ENCODE measurements at regions not wholly inside any gene's neighbourhood (a gene's known extent, or its start where the extent isn't known, plus 50 kb on each side); places are given as distances from the start of the nearest gene placed in this dataset.

DNA sequence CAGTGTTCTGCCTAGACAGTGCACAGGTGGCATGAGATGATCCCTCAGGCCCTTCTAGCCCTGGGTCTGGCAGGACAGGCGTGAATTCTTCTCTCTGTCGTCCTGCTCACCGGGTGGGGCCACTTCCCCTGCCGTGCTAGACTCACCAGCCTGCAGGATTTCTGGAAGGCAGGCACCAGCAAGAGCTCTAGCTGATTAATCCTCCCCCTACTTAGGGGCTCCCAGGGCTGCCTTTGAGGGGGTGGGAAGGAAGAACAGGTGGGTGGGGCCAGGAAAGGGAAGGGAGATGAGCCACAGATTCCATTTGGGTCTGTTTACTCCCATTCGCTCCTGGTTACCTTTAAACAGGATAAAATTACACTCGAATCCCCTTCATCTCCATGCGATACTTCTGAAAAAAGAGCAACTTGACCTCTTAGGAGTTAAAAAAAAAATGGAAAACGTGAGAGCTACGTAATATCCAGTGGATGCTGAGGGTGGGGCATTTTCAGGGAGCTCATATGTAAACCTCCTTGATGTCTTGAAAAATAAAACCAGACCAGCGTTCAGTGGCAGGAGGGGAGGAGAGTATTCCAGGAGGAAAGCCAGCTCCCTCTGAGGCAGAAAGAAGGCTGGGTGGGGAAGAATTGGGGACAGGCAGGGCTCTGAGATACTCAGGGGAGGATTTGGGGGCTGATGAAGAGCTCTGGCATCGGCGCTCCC is 665.5 kb downstream of the PTPRU start:
- no peak for DNase-seq

DNA sequence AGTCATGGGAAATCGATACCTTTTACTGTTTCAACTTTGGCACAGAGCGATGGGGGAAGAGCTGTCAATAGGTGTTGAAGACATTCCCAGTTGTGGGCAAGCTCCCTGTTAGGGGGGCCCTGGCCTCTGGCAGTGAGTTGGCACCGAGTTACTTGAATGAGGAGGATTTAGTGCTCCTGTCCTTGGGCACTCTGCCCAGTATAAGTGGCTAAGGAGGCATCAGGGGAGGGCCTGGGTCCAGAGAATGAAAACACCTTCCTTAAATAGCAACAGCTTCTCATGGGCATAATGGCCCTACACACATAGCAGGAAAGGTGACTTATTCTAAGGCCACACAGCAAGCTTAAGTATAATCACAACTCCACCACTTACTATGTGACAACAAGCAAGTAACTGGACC is 664.4 kb downstream of the PTPRU start:
- DNase-seq = peak in 1 of 2 experiments; percentile 14

DNA sequence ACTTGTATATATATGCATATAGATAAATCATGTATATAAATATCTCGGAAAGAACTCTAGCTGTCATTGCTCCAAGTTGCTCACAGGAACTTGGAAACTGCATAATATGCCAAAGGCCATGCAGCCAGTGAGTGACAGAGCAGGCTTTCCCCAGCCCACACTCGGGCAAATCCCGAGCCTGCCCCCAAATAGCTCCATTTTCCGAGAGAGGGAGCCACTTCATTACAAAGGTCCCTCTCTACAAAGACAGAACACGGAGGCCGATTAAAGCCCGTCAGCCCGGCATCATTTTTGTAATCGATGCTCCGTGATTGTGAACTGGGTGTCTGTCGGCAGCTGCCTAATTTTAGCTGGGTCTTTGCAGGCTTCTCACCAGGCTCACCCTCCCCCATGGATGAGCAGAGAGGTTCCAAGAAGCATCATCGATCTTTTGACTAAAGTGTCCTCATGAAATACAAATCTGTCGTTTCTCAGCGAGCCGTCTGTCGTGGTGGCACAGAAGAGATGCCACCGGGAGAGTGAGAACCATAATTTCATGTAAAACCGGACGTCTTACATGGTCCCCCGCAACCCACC is 663.9 kb downstream of the PTPRU start:
- no peak for DNase-seq

DNA sequence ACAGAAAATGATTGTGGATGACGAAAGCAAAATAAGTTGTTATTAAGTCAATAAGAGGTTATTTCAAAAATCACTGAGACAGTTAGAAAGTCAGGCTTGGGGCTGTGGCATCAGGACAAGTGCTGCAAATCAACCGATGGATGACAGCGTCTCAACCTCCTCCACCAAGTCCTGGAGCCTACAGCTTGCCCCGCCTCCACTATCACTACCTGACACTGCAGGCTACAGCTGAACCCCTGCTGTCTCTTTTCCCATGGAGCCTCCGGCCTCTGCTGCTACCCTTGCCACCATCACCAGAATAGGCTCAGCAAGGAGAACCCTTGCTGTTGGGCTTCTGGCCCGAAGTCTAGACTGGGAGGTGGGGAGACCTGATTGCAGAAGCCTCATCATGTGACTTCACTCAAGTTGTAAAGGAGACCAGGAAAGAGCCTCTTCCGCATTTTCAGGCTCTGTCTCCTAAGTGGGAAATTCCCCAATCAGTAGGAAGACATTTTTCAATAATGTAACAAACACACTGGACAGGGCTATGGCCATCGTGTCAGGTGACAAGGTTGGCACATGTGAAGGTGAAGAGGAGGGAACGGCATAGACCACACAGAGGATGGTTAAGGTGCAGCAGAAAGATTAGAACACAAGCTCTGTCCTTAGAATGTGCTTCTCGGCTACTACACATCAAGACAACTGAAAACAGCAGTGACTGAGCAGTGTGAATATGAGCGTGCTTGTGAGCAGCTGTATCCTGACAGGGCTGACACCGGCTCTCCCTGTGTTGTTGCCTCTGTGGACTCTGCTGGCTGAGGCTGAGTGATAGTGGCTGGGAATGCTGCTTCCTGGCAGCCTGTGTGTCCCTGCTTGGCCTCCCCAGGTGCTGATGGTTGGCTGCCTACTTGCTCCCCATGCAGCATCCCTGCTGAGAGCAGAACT is 660.7 kb downstream of the PTPRU start:
- no peak for DNase-seq

DNA sequence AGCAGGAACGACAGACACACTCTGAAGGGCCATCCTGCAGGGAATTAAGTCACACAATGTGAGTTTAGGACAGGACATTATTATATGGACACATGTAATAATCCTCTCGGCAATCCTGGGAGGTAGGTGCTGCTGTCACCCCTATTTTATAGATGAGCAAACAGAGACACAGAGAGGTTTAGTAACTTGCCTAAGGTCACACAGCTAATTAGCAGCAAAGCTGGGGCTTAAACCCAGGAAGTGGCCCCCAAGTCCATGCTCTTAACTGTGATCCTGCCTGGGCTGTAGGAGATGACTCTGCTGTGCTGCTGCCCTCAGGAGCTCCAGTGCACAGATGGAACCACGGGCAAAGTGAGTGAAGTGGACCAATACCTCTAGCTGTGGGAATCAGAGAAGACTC is 660.0 kb downstream of the PTPRU start:
- DNase-seq = no peak

DNA sequence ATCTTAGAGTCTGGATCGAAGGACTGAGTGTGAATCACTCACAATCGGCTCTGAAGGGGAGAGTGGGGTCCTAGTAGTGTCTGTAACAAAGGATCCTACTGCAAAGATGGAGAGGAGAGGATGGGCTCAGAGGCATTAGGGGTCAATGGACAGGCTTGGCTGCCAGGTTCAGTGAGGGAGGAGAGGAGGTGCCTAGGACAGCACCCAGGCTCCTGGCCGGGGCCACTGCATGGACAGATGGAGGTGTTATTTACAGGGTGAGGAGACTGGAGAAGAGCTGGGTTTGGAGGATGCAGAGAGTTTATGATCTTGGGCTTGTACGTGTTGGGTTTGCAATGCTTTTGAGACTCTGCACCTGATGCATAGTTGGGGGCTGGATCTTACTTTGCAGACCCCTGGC is 658.9 kb downstream of the PTPRU start:
- DNase-seq = no peak

DNA sequence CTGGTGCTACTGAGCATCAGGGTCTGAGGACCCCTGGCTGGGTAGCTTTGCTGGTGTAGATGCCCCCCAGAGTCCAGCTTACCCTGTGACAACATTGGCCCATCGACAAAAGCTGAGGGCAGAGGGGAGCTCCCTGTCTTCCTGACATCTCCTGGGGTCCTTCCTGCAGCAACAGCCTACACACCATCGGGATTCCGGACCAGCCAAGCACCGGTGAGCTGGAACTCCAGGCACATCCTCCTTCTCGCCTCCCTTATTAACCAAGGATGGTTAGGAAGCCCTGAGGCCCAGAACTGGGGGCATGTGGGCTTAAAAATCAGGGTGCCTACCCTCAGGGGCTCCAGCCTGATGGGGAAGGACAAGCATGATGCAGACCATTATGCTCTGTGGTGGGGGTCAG is 658.0 kb downstream of the PTPRU start:
- no peak for DNase-seq

DNA sequence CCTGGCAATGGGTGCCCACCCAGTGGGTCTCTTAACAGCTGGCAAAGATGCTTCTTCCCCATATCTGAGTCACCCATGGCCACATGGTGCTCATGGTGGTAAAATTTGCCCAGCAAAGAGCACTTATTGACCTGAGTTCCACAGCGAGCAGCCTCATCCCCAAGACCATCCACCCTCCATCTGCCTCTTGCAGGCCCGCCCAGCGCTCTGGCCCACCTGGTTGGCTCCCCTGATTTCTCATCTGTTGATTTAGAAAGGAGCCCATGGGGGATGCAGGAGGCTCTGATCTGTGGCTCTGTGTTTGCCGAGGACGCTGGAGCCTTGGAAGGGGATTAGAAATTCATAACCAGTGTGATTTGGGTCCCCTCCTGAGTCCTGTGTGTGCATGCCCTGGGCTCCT is 657.5 kb downstream of the PTPRU start:
- DNase-seq = no peak

DNA sequence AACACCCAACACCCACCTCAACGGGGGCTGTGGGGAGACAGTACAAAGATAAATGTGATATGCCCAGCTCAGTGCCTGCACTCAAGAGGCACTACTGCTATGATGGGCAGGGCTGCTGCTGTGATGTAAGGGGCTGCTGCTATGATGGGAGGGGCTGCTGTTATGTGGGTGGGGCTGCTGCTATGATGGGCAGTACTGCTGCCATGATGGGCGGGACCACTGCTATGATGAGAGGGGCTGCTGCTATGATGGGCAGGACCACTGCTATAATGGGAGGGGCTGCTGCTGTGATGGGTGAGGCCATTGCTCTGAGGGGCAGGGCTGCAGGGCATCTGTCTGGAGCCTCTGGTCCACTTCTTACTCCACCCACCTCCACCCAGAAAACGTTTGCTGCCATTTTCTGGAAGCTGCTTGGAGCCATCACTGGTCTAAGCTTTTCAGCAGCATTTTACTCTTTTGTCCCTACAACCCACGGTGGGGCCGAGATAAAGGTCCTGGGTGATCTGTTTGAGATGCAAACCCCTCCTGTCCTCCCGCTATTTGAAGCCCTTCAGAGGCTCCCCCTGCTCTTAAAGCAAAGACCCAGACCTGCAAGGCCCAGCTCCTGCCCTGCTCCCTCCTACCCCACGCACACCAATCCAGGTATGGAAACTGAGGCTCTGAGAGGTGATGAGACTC is 656.9 kb downstream of the PTPRU start:
- DNase-seq = no peak

DNA sequence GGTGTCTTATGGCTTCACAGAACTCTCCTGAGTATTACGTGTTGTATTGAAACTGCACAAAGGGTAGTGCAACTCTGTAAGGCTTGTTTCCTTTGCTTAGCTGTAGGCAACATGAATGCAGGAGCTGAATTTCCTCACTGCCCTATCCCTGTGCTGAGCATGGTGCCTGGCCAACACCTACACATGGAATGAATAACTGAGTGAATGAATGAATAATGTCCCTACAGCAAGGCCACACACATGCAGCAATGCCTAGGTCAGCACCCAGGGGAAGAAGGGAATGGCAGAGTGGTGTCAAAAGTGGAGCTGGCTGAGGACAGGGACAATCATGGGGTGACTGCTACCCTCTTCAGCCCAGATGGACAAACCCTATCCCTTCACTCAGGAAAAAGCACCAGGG is 655.9 kb downstream of the PTPRU start:
- DNase-seq = no peak

DNA sequence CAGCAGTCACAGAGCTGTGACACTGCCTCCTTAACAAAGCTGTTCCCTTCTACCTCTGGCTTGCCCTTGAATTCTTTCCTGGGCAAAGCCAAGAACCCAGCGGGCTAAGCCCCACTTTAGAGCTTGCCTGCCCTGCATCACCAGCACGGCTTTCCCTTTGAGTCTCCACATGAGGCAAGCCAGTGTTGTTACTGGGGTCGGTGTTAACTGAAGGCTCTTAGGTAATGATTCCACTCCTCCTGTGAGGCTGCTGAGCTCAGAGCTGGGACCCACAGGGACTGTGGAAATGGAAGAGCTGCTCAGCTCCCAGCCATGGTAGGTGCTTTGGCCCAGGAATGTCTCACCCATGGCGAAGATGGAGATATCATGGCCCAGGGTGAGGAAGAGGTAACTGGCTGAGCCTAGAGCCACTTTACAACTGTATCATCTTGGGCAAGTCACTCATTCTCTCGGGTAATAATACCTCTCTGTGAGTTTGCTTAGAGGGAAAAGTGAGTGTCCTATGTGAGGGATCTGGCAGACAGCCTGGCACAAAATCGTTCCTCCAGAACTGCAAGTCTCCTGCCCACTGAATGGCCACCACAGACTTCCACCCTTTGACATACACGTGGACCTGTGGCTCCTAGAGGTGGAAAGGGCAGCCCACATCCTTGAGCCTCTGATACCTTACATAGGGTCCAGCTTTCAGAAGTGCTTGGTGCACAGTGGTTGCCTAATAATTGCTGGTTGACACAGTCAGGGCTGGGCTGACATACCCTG is 654.1 kb downstream of the PTPRU start:
- DNase-seq = no peak

DNA sequence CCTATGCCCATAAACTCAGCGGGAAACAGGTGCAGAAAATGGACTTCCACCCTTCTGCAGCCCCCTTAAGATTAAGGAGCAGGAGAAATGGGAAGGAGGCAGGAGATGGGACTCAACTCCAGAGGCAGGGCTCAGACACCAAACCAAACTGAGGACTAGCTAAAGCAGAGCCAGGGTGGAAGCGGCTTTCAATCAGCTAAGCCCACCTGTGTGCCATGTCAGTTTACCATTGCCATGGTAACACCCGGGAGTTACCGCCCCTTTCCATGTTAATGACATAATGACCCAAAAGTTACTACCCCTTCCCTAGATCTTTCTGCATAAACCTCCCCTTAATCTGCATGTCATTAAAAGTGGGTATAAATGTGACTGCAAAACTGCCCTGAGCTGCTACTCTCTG is 653.5 kb downstream of the PTPRU start:
- DNase-seq = no peak

DNA sequence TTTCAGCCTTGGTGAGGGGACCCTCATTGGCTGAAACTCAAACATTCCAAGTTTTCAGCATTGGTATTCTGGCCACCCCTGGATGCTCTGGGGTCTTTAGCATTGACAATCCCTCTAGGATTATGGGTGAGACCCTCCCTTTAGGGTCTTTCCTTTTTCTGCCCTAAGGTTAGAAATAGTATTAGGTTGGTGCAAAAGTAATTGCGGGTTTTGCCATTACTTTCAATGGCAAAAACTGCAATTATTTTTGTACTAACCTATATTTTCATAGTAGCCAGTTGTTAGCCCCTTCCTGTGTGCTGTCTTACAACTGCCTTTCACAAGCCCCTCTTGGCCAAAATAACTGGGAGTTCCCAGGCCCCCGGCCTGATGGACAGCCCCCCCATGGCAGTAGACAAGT is 648.4 kb downstream of the PTPRU start:
- no peak for DNase-seq

DNA sequence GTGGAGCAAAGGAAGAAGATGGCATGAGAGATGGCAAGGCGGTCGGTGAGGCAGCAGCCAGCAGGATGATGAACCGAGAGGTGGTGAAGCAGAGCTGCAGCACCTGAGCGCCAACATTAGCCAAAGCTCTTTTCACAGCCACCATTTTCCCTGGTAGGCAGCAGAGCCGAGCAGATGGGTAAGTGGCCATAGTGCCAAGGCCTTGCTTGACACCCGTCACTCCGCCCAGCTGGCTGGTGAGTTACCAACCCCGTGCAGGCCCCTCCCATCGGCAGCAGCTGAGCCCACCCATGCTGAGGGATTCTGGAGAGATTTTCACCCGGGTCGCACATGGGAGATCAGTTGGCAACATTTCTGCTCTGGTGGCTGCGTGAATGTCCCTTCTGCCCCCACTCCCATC is 647.7 kb downstream of the PTPRU start:
- no peak for DNase-seq

DNA sequence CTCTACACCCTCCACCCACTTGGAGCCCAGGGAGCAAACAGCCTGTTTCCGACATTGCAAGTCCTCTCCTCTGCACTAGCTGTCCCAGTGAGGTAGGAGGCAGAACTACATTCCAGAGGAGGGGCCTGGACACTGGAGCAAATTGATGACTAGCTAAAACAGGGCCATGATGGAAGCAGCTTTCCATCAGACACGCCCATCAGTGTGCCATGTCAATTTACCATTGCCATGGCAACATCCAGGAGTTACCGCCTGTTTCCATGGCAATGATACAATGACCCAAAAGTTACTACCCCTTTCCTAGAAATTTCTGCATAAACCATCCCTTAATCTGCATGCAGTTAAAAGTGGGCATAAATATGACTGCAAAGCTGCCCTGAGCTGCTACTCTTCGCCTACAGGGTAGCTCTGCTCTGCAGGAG is 647.1 kb downstream of the PTPRU start:
- DNase-seq = no peak

DNA sequence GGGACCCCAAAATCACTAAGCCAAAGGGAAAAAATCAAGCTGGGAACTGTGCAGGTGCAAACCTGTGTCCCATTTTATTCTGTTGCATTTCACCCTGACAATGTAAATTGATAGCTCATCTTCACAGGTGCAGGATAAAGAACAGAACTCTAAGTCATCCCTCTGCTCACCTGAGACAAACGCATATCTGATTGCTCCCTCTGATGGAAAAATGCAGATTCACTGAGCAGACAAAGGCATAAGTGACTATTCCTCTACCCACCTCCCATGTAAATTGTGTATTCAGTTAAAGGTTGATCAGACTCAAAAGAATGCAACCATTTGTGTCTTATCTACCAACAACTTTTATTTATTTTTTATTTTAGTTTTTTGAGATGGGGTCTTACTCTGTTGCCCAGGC is 644.2 kb downstream of the PTPRU start:
- no peak for DNase-seq

DNA sequence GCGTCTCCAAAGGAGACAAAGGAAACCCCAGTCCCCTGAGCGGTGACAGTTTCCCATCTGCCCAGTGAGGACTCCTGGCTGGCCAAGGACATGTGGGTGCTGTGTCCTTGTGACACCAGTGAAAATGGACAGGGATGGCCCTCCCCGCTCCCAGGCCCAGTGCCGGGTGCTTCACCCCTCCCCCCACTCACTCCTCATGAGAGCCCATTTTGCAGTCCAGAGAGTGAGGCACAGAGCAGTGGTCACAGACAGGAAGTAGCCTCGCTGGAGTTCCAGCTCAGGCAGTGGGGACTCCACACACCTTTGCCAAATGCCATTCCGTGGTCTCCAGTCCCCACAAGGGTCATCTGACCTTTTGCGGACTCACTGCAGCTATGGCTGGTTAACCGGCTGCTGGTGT is 642.9 kb downstream of the PTPRU start:
- DNase-seq = no peak

DNA sequence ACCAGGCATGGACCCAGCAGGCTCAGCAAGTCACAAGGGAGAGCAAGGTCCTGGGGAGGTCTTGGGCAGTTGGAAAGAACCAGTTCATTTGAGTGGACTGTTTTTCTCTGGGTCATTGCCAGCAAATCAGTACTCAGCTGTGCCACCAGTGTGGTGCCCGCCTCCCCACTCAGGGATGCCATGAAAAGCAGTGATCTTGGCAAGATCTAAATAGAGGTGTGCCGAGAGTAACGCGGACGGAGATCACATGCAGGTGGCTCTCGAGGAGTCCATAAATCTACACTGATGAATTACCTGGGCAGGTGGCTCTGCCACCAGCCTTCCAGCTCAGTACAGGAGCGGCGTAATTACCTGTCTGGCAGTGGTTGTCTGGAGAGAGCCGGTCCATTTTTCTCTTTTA is 642.2 kb downstream of the PTPRU start:
- DNase-seq = peak; percentile 83 to 98

DNA sequence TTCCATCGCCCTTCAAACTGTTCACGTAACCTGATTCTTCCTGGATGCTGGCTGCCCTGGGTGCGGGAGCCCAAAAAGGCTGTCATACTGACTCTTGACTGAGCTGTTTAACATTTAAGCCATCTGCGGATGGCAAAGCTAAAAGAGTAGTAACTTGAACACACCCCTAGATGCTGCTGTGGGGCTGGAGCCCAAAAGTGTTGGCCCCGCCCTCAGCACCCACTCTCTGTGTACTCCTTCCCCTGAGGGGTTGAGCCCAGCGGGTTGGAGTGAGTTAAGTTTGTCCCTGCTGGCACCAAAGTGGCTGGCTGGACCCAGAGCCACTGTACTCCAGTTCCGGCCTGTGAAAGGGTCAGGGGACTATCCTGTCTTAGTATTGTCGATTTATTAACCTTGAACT is 640.6 kb downstream of the PTPRU start:
- DNase-seq = peak in 1 of 2 experiments; percentile 46

DNA sequence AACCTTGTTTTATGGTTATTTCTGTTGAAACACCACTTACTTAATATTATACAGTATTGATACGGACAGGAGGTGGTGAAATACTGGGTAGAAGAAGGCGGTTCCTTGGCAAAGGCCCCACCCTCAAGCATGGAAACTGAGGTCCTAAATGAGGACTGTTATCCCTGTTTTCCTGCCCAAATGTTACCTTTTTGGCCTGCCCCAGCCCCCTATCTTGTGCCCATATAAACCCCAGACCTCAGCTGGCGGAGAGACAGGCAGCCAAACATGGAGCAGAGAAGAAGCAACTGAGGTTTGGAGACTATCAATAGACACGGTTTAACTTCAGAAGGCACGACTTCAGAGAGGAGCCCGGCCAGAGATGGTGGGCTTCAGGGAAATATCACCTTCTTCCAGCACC is 640.1 kb downstream of the PTPRU start:
- DNase-seq = no peak

DNA sequence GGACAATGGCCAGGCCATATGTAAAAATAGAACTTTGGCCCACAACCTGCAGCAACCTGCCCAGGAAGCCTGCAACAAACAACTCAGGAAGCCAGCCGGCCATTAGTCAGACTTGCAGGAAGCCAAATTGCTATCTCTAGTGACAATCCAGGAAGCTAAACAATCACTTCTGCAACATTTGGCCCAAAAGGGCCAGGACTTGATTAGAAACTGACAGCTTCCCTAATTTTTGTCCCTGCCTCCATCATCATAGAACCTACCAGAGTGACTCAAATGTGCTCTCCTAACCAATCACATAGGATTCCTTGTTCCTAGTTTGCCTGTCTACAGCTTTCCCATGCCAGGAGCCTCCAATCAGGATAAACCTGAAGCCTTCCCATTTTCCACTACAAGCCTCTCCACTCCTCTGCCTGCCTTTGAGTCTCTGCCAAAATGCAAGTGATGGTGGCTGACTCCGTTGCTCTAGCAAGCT is 639.3 kb downstream of the PTPRU start:
- DNase-seq = peak; percentile 65 to 91

DNA sequence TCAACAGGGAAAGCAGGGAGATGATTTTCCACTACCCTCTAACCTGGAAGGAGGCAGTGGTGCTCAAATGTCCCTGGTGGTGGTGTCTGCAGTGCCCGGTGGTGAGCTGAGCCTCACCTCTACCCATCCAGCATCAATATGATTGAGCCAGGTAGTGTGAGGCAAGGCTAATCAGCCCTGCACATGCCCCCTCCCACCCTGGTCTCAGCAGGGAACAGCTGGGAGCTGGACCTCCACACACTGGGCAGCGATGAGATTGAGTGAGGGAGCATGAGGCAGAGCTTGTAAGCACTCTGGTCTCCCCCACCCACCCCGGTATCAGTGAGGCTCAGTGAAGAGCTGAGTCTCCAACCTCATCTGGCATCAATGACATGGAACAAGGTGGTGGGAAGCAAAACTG is 634.3 kb downstream of the PTPRU start:
- no peak for DNase-seq

DNA sequence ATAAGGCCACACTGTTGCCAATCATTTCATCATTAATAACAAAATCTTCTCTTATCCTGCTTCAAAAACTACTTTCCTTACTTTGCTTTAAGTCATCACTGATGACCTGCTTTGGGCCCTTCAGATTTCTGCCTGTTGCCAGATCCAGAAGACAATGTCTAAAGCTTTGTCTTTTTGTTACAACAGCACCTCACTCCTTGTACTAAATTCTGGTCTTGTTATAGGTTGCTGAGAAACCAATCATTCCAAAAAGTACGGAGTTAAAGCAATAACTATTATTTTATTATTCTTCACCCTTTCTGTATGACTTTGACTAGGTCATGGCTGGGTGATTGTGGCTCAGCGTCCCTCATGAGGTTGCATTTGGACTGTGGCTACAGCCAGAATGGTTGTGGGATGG is 633.5 kb downstream of the PTPRU start:
- DNase-seq = no peak
